ENCODE measurements at regions not wholly inside any gene's neighbourhood (a gene's known extent, or its start where the extent isn't known, plus 50 kb on each side); places are given as distances from the start of the nearest gene placed in this dataset.
A peak's percentile ranks its signal among the peaks of the same experiment; 100 is the strongest.

DNA sequence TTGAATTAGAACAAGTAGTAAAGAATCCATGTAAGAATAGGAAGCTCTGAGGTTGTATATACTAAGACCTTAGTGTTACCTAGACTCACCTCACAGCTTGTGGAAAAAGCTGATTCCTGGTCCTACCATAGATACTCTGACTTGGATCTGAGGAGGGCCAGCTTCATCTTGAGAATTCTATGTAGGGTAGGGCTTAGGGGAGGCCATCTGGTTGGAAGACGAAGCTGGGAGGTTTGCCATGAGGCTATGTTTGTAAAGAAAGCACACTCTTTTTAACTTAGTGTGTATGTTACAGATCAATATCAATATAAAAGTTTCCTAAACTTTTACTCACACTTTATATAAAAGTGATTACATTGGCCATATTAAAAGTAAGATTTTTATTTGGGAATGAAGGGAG lies 77.1 kb upstream of the GALNT5 start:
- H3K4me3 ChIP-seq (ENCODE audit: low read length in 2 of 2): no peak overlapping the region
- no peaks in the 10 kb centered on the region for H3K27me3 ChIP-seq (ENCODE audit: insufficient read depth, low read length)
- H3K27ac Mint-ChIP-seq: no peak overlapping the region
- DNase-seq: no peak
- H3K4me3 Mint-ChIP-seq: no peak overlapping the region
- no peaks in the 10 kb centered on the region for H3K4me1 ChIP-seq (ENCODE audit: insufficient read depth, low read length)
- peaks cover 0 to 2% (median 0%) of the 10 kb centered on the region in 8 donors for H3K9me3 Mint-ChIP-seq
- H3K9me3 ChIP-seq (ENCODE audit: control insufficient read depth in 1 of 2, low read length in 2 of 2): no peaks in the 10 kb centered on the region
- intact Hi-C loops (cut with micrococcal nuclease): no loop called here
- no peak overlapping the region for H3K27ac ChIP-seq (ENCODE audit: low read depth, low read length)
- no peaks in the 10 kb centered on the region for H3K36me3 Mint-ChIP-seq
- peaks cover 0 to 4% of the 10 kb centered on the region in 2 donors for H3K27me3 Mint-ChIP-seq
- H3K4me1 Mint-ChIP-seq: peaks cover 0 to 17% (median under 1%) of the 10 kb centered on the region in 4 donors
- POLR2A ChIA-PET (ENCODE audit: partially characterized antibody): no interaction called here
- CTCF ChIA-PET (ENCODE audit: partially characterized antibody): interaction anchor here (3.8 kb wide), 1 partner anchor 13 kb away, joined by 13 read pairs; no protein-coding TSS in a partner anchor
- H3K36me3 ChIP-seq (ENCODE audit: insufficient read depth, low read length): no peaks in the 10 kb centered on the region

DNA sequence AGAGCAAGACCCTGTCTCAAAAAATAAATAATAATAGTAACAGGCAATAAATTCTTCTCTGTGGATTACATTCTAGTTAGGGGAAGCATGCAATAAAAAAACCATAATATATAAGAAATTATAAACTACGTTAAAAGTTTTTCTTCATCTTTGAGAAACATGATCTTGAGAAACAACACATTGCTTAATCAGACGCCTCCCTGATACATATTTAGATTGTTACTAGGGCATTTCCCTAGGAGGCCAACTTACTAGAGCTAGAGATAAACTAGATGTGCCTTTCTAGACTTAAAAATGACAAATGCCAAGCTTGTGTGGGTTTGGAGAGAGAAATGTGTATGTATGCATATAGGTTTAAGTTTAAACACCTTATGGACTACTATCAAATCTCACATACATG lies 76.3 kb upstream of the GALNT5 start:
- ChIA-PET POLR2A (ENCODE audit: partially characterized antibody) (no interaction called here), CTCF (ENCODE audit: partially characterized antibody) (interaction anchor here (3.8 kb wide), 1 partner anchor 12 kb away, joined by 13 read pairs; no protein-coding TSS in a partner anchor)
- no peak overlapping the region for H3K27ac ChIP-seq (ENCODE audit: low read depth, low read length)
- H3K27me3 ChIP-seq (ENCODE audit: insufficient read depth, low read length): no peaks in the 10 kb centered on the region
- Mint-ChIP-seq H3K4me3 (no peak overlapping the region), H3K27me3 (peaks cover 2 to 4% of the 10 kb centered on the region in 2 donors), H3K9me3 (peaks cover 0 to 2% (median 0%) of the 10 kb centered on the region in 8 donors), H3K4me1 (peaks cover 0 to 17% (median under 1%) of the 10 kb centered on the region in 4 donors), H3K36me3 (no peaks in the 10 kb centered on the region), H3K27ac (no peak overlapping the region)
- H3K9me3 ChIP-seq (ENCODE audit: control insufficient read depth in 1 of 2, low read length in 2 of 2): no peaks in the 10 kb centered on the region
- no peaks in the 10 kb centered on the region for H3K36me3 ChIP-seq (ENCODE audit: insufficient read depth, low read length)
- intact Hi-C loops (cut with micrococcal nuclease): no loop called here
- no peaks in the 10 kb centered on the region for H3K4me1 ChIP-seq (ENCODE audit: insufficient read depth, low read length)
- DNase-seq: no peak
- H3K4me3 ChIP-seq (ENCODE audit: low read length in 2 of 2): no peak overlapping the region

DNA sequence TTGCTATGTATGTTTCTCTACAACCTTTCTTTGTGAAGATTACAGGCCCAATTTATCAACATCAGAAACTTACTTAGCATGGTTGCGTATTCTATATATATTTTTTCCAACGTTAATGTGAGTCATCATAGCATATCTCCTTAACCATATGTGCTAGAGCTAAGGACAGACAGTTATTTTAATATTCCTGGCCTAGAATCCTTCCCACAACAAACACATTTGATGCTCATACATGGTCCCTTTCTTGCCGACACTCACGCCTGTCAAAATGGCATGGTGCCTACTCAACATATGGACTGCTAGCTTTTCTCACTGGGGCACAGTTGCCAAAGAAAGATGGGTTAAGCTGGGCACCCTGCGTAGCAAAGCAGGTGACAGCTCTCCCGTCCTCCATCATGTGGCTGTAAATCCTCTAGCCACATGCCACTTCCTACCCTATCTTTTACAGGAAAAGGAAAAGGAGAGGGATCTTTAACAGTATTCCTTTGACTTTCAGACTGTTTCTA lies 75.2 kb upstream of the GALNT5 start:
- Mint-ChIP-seq H3K36me3 (no peaks in the 10 kb centered on the region), H3K9me3 (no peaks in the 10 kb centered on the region), H3K27ac (peak overlapping the region in 1 of 7 donors; percentile 22), H3K4me1 (peaks cover 0 to 17% (median under 1%) of the 10 kb centered on the region in 4 donors), H3K4me3 (no peak overlapping the region), H3K27me3 (peaks cover 2 to 3% of the 10 kb centered on the region in 2 donors)
- Histone ChIP-seq H3K27ac (ENCODE audit: low read depth, low read length) (no peak overlapping the region), H3K27me3 (ENCODE audit: insufficient read depth, low read length) (no peaks in the 10 kb centered on the region), H3K4me3 (ENCODE audit: low read length in 2 of 2) (no peak overlapping the region), H3K36me3 (ENCODE audit: insufficient read depth, low read length) (no peaks in the 10 kb centered on the region), H3K9me3 (ENCODE audit: control insufficient read depth in 1 of 2, low read length in 2 of 2) (no peaks in the 10 kb centered on the region), H3K4me1 (ENCODE audit: insufficient read depth, low read length) (no peaks in the 10 kb centered on the region)
- ChIA-PET POLR2A (ENCODE audit: partially characterized antibody) (no interaction called here), CTCF (ENCODE audit: partially characterized antibody) (interaction anchor here (3.8 kb wide), 1 partner anchor 11 kb away, joined by 13 read pairs; no protein-coding TSS in a partner anchor)
- intact Hi-C loops (cut with micrococcal nuclease): no loop called here
- no peak for DNase-seq

DNA sequence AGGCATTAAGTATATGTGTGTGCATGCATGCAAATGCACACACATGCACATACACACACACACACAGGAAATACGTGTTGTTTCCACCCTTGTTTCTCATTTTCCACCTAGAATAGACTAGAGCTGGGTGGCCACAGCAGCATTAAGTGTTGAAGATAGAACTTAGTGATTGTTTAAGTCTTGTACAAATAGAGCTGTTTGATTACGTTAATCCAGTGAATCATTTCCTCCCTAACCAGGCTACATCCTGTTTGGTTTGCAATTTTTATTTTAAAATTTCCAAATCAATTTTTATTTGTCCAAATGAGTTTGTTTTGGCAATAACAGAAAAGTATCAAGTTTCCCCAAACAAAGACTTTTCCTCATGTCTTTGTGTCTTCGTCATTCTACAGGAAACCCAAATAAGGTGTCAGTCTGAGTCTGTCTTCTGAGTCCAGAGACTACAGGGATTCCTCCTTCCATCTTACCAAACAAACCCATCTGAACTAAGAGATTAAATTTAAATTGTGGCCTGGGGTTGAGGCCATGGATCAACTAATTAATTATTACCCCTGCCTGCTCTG lies 74.6 kb upstream of the GALNT5 start:
- intact Hi-C loops (cut with micrococcal nuclease): no loop called here
- Histone ChIP-seq H3K4me3 (ENCODE audit: low read length in 2 of 2) (no peak overlapping the region), H3K4me1 (ENCODE audit: insufficient read depth, low read length) (no peaks in the 10 kb centered on the region), H3K36me3 (ENCODE audit: insufficient read depth, low read length) (no peaks in the 10 kb centered on the region), H3K27ac (ENCODE audit: low read depth, low read length) (no peak overlapping the region), H3K9me3 (ENCODE audit: control insufficient read depth in 1 of 2, low read length in 2 of 2) (no peaks in the 10 kb centered on the region), H3K27me3 (ENCODE audit: insufficient read depth, low read length) (no peaks in the 10 kb centered on the region)
- Mint-ChIP-seq H3K36me3 (no peaks in the 10 kb centered on the region), H3K4me1 (peaks cover 0 to 17% (median under 1%) of the 10 kb centered on the region in 4 donors), H3K27ac (peak overlapping the region in 1 of 7 donors; percentile 22), H3K9me3 (no peaks in the 10 kb centered on the region), H3K4me3 (peak overlapping the region in 1 of 8 donors; percentile 8), H3K27me3 (peaks cover 2 to 3% of the 10 kb centered on the region in 2 donors)
- ChIA-PET POLR2A (ENCODE audit: partially characterized antibody) (no interaction called here), CTCF (ENCODE audit: partially characterized antibody) (interaction anchor here (3.8 kb wide), 1 partner anchor 10 kb away, joined by 13 read pairs; no protein-coding TSS in a partner anchor)
- DNase-seq: peak in 3 of 5 donors; percentile 3 to 6 (median 5)

DNA sequence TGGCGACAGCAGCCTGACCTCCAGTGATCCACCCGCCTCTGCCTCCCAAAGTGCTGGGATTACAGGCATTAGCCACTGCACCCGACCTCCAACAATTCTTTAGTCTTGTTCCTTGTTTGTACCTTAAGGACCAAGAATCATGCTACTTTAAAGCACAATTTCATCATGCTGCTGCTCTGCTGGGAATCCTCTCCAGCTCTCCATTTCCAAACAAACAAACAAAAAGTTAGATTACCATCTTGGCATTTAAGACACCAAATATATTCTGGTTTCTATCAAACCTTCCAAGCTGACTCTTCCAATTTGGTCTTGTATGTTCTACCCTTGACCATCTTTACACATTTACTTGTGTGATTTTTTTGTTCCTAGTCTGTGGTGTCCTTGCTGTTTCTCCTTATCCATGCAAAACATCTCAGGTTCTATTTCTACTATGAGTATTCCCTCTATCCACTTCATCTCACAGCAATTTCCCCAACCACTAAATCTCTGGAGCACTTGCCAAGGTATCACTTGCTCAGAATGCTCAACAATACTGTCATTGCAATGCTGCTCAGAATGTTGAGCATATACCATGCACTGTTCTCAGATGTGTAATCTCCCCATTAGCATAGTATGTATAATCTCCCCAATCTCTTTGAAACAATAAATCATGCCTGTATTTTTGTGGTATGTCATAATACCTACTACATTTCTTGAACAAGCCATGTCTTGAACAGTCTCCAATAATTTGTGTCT lies 73.2 kb upstream of the GALNT5 start:
- ChIA-PET POLR2A (ENCODE audit: partially characterized antibody) (no interaction called here), CTCF (ENCODE audit: partially characterized antibody) (interaction anchor here (3.8 kb wide), 1 partner anchor 9 kb away, joined by 13 read pairs; no protein-coding TSS in a partner anchor)
- Histone ChIP-seq H3K27ac (ENCODE audit: low read depth, low read length) (no peak overlapping the region), H3K4me3 (ENCODE audit: low read length in 2 of 2) (no peak overlapping the region), H3K9me3 (ENCODE audit: control insufficient read depth in 1 of 2, low read length in 2 of 2) (no peaks in the 10 kb centered on the region), H3K27me3 (ENCODE audit: insufficient read depth, low read length) (no peaks in the 10 kb centered on the region), H3K4me1 (ENCODE audit: insufficient read depth, low read length) (no peaks in the 10 kb centered on the region), H3K36me3 (ENCODE audit: insufficient read depth, low read length) (no peaks in the 10 kb centered on the region)
- Mint-ChIP-seq H3K36me3 (no peaks in the 10 kb centered on the region), H3K9me3 (no peaks in the 10 kb centered on the region), H3K27ac (no peak overlapping the region), H3K4me1 (peaks cover 0 to 17% (median under 1%) of the 10 kb centered on the region in 4 donors), H3K27me3 (peaks cover 2 to 3% of the 10 kb centered on the region in 2 donors), H3K4me3 (no peak overlapping the region)
- no peak for DNase-seq
- intact Hi-C loops (cut with micrococcal nuclease): no loop called here

DNA sequence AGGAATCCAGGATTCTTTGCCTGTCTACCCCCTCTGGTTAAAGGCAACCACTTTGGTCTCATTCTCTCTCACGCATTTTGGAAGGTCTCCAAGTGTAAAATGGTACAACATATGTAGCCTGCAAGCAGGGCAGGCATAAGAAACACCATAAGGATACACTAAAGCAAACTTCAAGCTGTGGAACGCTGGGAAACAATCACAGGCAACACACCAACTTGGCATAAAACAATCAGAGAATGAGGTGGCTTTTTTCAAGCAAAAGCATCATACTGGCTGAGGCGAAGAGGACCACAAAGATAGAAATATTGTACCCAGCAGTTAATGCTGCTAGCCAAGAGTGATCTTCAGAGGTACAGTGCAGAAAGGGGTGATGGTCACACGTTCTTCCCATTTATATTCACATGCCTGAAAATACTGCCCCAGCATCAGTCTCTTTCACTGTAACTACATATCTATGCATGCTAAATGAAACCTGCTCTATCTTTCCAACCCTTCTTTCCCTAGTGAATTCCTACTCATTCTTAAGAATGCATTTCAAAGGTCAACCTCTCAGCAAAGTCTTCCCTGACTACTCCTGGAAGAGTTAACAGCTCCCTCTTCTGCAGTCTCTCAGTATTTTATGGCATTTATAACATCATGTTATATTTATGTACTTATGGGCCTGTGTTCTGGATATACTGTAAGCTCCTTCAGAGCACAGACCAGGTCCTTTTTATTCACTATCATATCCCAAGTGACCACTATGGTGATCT lies 71.9 kb upstream of the GALNT5 start:
- no peak for DNase-seq

DNA sequence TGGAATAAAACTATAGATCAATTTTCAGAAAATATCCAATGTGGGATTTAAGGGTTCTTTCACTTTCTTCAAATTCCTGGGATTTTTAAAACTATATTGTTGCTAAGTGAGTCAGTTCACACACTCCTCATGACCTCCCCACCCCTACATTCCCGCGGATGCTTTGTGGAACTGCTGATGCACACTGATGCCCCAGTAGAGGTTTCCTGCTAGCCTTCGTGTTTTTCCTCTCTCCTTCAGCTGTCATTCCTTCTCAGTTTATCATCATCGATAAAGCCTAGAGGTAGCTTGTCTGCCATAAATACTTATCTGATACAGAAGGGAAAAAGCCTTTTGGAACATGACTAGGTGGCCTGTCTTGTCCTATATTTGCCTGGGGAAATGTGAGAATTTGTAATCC lies 67.4 kb upstream of the GALNT5 start:
- Mint-ChIP-seq H3K4me3 (no peak overlapping the region), H3K27ac (no peak overlapping the region), H3K36me3 (no peaks in the 10 kb centered on the region), H3K27me3 (peaks cover 3 to 7% of the 10 kb centered on the region in 2 donors), H3K4me1 (peaks cover 0 to 1% (median 0%) of the 10 kb centered on the region in 4 donors), H3K9me3 (peaks cover 0 to 2% (median 0%) of the 10 kb centered on the region in 8 donors)
- H3K36me3 ChIP-seq (ENCODE audit: insufficient read depth, low read length): no peaks in the 10 kb centered on the region
- no peak overlapping the region for H3K4me3 ChIP-seq (ENCODE audit: low read length in 2 of 2)
- ChIA-PET CTCF (ENCODE audit: partially characterized antibody) (no interaction called here), POLR2A (ENCODE audit: partially characterized antibody) (no interaction called here)
- H3K4me1 ChIP-seq (ENCODE audit: insufficient read depth, low read length): no peaks in the 10 kb centered on the region
- no peaks in the 10 kb centered on the region for H3K9me3 ChIP-seq (ENCODE audit: control insufficient read depth in 1 of 2, low read length in 2 of 2)
- intact Hi-C loops (cut with micrococcal nuclease): no loop called here
- H3K27ac ChIP-seq (ENCODE audit: low read depth, low read length): no peak overlapping the region
- no peak for DNase-seq
- no peaks in the 10 kb centered on the region for H3K27me3 ChIP-seq (ENCODE audit: insufficient read depth, low read length)

More for the DNA sequence above, 71.9 kb upstream of the GALNT5 start:
- intact Hi-C loops (cut with micrococcal nuclease): no loop called here
- Histone ChIP-seq H3K4me3 (ENCODE audit: low read length in 2 of 2) (no peak overlapping the region), H3K9me3 (ENCODE audit: control insufficient read depth in 1 of 2, low read length in 2 of 2) (no peaks in the 10 kb centered on the region), H3K4me1 (ENCODE audit: insufficient read depth, low read length) (no peaks in the 10 kb centered on the region), H3K27me3 (ENCODE audit: insufficient read depth, low read length) (no peaks in the 10 kb centered on the region), H3K36me3 (ENCODE audit: insufficient read depth, low read length) (no peaks in the 10 kb centered on the region), H3K27ac (ENCODE audit: low read depth, low read length) (no peak overlapping the region)
- POLR2A ChIA-PET (ENCODE audit: partially characterized antibody): no interaction called here
- peaks cover 3 to 4% of the 10 kb centered on the region in 2 donors for H3K27me3 Mint-ChIP-seq
- CTCF ChIA-PET (ENCODE audit: partially characterized antibody): no interaction called here
- H3K9me3 Mint-ChIP-seq: no peaks in the 10 kb centered on the region
- H3K4me3 Mint-ChIP-seq: no peak overlapping the region
- no peaks in the 10 kb centered on the region for H3K36me3 Mint-ChIP-seq
- H3K4me1 Mint-ChIP-seq: peaks cover 0 to 17% (median under 1%) of the 10 kb centered on the region in 4 donors
- H3K27ac Mint-ChIP-seq: no peak overlapping the region
